ENCODE measurements at regions not wholly inside any gene's neighbourhood (a gene's known extent, or its start where the extent isn't known, plus 50 kb on each side); places are given as distances from the start of the nearest gene placed in this dataset.

DNA sequence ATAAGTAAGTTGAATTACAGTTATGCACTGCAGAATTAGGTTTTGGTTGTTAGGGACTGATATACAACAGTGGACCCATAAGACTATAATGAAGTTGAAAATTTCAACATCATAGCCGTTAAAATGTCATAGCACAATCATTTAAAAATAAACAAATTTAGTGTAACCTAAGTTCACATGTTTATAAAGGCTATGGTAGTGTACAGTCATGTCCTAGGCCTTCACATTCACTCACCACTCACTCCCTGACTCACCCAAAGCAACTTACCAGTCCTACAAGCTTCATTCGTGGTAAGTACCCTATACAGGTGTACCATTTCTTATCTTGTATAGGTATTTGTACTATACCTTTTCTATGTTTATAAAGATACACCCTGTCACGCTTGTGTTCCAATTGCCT, 113.7 kb downstream of the RAB11FIP2 start:
- DNase-seq: no peak

DNA sequence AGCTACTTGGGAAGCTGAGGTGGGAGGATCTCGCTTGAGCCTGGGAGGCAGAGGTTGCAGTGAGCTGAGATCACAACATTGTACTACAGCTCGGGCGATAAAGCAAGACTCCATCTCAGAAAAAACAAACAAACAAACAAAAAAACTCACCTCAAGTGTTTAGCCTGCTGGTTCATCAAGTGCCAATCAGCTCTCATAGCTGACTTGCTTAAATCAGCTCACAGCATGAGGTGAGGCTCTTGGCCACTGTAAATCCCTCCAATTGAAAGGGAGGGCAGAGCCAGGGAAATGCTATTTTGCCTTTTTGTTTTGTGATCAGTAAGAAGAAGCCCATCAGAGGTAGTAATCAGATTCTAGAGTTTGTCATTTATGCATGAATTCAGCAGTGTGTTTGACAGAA, 112.3 kb downstream of the RAB11FIP2 start:
- DNase-seq: no peak

DNA sequence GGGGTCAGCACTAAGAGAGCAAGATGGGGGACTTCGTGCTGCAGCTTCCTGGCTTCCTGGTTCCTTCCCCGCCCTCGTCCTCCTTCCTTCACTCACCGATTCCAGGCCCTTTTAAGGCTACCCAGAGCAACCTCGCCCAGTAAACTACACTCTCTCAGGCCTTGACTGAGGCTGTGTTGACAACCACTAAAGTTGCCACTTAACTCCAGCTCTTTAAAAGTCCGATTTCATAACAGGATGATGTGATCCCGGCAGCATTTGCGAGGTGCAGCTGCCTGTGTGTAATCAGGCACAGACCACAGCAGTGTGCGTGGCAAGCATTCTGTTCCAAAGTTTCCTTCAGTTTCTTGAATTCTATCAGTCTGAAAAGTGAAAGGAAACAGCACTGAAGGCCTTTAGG, 110.6 kb downstream of the RAB11FIP2 start:
- DNase-seq: no peak

DNA sequence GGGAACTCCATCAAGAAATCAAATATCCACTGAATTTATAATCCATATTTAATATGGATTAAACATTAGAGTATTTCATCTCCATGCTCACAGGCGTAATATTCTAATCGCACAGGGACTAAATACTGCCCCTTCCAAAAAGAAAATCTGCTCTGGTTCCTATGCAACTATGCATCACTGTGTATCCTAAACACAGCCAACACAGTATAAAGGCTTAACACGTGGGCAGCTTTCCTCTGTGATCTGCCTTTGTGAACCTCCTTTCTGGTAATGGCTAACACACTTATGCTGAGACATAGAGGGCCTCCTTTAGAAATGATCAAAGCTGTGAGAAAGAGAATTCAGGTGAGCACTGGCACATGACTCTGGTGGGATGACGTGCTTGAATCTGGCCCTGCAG, 110.2 kb downstream of the RAB11FIP2 start:
- no peak for DNase-seq

DNA sequence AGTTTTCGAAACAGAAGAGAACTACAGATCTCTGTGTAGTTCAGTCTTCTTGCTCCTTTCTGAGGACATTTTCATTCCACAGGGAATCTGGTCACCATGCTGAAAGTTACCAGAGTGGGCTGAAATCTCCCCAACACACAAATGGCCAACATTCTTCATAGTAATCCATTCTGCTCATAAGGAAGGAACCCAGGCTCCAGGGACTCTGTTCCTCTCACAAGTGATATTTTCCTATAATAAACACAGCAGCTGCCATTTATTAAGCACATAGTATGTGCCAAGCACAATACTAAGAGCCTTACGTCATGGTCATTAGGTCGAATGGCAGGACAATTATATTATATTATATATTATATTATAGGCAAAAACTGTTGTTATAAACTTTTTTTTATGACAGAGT, 109.8 kb downstream of the RAB11FIP2 start:
- no peak for DNase-seq

DNA sequence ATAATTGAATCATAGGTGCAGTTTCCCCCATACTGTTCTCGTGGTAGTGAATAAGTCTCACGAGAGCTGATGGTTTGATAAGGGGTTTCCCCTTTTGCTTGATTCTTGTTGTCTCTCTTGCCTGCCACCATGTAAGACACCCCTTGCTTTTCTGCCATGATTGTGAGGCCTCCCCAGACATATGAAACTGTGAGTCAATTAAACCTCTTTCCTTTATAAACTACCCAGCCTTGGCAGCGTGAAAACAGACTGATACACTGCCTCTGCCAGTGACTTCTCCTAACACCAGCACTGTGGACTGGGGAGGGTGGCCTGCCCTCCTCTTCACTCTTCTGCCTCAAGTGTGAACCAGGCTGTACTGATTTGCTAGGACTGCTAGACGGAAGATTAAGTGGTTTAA, 108.6 kb downstream of the RAB11FIP2 start:
- DNase-seq: no peak

DNA sequence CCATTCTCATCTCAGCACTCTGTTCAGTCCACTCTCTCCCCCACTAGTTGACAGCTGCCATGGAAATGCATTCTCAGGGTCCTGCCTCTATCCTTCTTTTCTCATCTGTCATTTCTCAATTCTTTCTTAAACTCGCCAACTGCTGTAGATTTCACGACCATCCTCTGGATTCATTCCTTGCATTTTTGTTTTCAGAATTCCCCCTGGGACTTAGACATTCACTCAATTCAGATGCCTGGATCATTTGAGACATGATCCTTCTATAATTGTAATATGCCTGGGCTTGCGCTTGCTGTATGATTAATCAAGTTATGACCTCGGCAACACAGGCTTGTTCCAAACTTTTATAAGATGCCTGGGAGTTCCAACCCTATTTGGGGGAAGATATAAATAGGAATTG, 104.5 kb downstream of the RAB11FIP2 start:
- no peak for DNase-seq

DNA sequence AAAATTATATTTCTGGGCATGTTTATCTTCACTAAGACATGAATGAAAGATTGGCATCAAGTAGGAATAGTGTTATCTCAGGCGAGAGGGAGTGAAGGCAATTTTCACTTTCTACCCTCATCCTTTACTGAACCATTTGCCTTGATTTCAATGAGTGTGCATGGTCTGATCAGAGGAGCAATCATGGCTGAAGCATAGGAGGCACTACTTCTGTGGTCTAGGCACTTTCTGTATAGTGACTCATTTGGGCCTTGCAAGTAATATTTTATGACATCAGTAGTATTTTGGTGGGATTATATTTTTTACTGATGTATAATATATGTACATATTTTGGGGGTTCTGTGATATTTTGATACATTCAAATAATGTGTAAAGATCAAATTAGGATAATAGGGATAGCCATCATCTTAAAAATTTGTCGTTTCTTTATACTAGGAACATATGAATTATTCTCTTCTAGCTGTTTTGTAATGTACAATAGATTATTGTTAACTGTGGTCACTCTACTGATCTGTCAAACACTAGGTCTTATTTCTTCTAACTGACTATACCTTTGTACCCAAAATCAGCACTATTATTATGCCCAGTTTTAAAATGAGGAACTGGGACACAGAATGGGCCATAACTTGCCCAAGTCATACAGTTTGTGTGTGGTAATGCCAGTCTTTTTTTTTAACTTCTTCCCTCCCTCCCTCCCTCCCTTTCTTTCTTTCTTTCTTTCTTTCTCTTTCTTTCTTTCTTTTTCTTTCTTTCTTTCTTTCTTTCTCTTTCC, 101.9 kb downstream of the RAB11FIP2 start:
- DNase-seq: no peak

DNA sequence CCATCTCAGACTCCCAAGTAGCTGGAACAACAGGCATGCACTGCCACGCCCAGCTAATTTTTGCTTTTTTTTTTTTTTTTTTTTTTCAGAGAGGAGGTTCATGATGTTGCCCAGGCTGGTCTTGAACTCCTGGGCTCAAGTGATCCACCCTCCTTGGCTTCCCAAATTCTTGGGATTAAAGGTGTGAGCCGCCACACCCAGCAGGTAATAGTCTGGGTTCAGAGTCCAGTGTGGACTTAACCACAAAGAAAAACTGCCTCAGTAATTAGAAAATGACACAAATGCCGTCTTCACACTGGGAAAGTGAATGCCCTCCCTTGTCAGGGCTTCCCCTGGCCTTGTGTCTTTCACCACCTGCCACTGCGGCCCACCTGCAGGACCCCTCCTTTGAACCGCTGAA, 101.1 kb downstream of the RAB11FIP2 start:
- no peak for DNase-seq

DNA sequence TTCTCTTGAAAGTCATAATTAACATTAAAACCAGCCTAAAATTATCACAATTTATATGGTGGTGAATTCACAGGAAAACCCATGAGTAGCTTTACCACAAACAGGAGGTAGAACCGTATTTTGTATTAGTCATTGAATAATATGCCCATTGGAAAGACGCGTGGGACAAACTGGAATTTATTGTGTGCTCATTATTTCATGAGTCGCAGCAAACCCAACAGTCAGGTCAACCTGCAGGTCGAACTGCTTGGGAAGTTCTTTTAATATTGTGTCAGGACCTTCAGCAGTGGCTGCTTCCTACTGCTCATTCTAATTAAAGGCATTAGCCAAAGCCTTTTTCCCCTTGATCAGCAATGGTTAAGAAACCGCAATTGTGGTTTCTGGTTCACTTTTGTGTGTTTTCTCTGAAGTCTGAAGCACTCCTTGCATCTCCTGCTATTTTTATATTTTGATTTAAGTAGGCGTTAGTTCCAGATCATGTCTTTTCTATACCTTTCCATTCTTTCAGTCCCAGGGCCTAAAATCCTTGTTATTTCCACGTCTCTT, 100.1 kb downstream of the RAB11FIP2 start:
- no peak for DNase-seq

DNA sequence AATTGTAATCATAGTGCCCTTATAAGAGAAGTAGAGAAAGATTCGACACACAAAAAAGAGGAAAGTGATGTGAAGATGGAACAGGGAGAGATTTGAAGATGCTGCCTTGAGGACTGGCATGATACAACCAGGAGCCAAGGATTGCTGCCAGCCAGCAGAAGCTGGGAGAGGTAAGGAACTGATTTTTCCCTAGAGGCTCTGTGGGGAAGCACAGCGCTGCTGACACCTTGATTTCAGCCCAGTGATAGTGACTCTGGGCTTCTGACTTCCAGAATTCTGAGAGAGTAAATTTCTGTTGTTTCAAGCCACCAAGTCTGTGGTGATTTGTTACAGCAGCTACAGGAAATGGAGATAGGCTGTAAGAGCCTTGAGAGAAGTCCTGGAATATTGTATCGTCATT, 98.2 kb downstream of the RAB11FIP2 start:
- DNase-seq: no peak

DNA sequence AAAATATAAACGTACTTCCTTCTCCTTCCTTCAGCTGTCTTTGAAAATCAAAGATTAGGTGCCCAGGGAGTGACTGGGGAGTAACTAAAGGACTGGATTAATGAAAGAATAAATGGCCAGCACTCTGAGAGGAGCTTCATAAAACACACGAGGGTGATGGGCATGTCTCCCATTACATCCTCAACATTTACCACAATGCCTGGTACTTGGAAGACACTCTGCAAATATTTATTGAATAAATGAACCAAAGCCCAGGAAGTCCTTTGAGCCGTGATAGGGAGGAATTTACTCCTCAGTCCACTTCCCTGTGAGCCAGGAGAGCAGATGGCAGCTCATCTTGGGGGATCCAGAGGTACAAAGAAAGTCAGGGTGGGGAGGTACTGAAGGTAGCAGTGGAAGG, 96.3 kb downstream of the RAB11FIP2 start:
- peak; percentile 63 for DNase-seq
